ENCODE measurements at regions not wholly inside any gene's neighbourhood (a gene's known extent, or its start where the extent isn't known, plus 50 kb on each side); places are given as distances from the start of the nearest gene placed in this dataset.

DNA sequence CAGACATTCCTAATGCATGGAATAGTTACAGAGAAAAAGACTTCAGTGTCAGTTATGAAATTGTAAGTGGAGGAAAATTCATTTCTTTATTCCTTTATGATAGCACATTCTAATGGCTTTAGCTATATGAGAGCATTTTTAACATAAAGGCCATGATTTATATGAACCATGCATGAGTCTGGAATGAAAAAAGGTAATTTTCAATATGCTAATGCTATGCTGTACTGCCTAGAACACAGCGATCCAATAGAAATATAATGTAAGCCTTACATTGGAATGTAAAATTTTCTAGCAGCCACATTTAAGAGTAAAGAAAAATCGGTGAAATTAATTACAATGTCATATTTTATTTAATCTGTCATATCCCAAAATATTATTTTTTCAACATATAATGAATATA lies 932.0 kb downstream of the C4orf33 start:
- TF ChIP-seq, protein P1, sequence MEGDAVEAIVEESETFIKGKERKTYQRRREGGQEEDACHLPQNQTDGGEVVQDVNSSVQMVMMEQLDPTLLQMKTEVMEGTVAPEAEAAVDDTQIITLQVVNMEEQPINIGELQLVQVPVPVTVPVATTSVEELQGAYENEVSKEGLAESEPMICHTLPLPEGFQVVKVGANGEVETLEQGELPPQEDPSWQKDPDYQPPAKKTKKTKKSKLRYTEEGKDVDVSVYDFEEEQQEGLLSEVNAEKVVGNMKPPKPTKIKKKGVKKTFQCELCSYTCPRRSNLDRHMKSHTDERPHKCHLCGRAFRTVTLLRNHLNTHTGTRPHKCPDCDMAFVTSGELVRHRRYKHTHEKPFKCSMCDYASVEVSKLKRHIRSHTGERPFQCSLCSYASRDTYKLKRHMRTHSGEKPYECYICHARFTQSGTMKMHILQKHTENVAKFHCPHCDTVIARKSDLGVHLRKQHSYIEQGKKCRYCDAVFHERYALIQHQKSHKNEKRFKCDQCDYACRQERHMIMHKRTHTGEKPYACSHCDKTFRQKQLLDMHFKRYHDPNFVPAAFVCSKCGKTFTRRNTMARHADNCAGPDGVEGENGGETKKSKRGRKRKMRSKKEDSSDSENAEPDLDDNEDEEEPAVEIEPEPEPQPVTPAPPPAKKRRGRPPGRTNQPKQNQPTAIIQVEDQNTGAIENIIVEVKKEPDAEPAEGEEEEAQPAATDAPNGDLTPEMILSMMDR (IDR thresholded peaks at IDR 0.05; ENCODE audit: low read depth, low read length) = no peak
- no peak for TF ChIP-seq EZH2phosphoT487 (IDR thresholded peaks at IDR 0.05; ENCODE audit: low read depth)

All from OCI-LY3 (cell line).